GM19328 (cell line): ENCODE measurements at regions not wholly inside any gene's neighbourhood (a gene's known extent, or its start where the extent isn't known, plus 50 kb on each side); places are given as distances from the start of the nearest gene placed in this dataset.
"Not testable (repeated sequence)": the region's sequence is repeated elsewhere in the genome, so short reads cannot be mapped to it uniquely, and the experiment has no call there.

Experiments
- ATAC-seq: cut with Tn5 transposase; IDR thresholded peaks from one replicate; pipeline ENCODE4 v1.9.1; 2021; ENCODE audit warnings: mild to moderate bottlenecking, moderate library complexity; ENCODE audit not compliant: unreplicated experiment

GRCh38 chr3:147160984-147161383 is 245.4 kb downstream of the ZIC4 start:
- ATAC-seq = no peak

- ATAC-seq = no peak
These were observed 247.2 kb downstream of the ZIC4 start for GRCh38 chr3:147159141-147159540.

- ATAC-seq = no peak
These were observed 248.7 kb downstream of the ZIC4 start for GRCh38 chr3:147157631-147158030.

- not testable (repeated sequence) for ATAC-seq
These were observed 251.4 kb downstream of the ZIC4 start for GRCh38 chr3:147154988-147155387.

- no peak for ATAC-seq
These were observed 252.4 kb downstream of the ZIC4 start for GRCh38 chr3:147153830-147154539.

GRCh38 chr3:147152476-147152875 is 253.9 kb downstream of the ZIC4 start:
- no peak for ATAC-seq

GRCh38 chr3:147141516-147142288 is 264.6 kb downstream of the ZIC4 start:
- ATAC-seq = no peak

- ATAC-seq = no peak
These were observed 267.0 kb downstream of the ZIC4 start for GRCh38 chr3:147139341-147139740.

- ATAC-seq = no peak
These were observed 274.2 kb downstream of the ZIC4 start for GRCh38 chr3:147132168-147132567.

- no peak for ATAC-seq
These were observed 275.9 kb downstream of the ZIC4 start for GRCh38 chr3:147130461-147130860.

GRCh38 chr3:147129665-147130064 is 276.7 kb downstream of the ZIC4 start:
- no peak for ATAC-seq

GRCh38 chr3:147122350-147122749 is 284.0 kb downstream of the ZIC4 start:
- no peak for ATAC-seq

GRCh38 chr3:147119989-147120388 is 286.4 kb downstream of the ZIC4 start:
- no peak for ATAC-seq

- no peak for ATAC-seq
These were observed 287.0 kb downstream of the ZIC4 start for GRCh38 chr3:147119346-147119745.

- no peak for ATAC-seq
These were observed 287.7 kb downstream of the ZIC4 start for GRCh38 chr3:147118611-147119010.

GRCh38 chr3:147117631-147118030 is 288.7 kb downstream of the ZIC4 start:
- ATAC-seq = no peak

GRCh38 chr3:147113293-147114044 is 292.9 kb downstream of the ZIC4 start:
- no peak for ATAC-seq

- ATAC-seq = no peak
These were observed 307.3 kb downstream of the ZIC4 start for GRCh38 chr3:147099076-147099475.

GRCh38 chr3:147090461-147090860 is 315.9 kb downstream of the ZIC4 start:
- no peak for ATAC-seq

- ATAC-seq = no peak
These were observed 317.1 kb downstream of the ZIC4 start for GRCh38 chr3:147089286-147089685.

GRCh38 chr3:147059500-147059899 is 346.8 kb downstream of the ZIC4 start:
- ATAC-seq = not testable (repeated sequence)

- no peak for ATAC-seq
These were observed 356.5 kb downstream of the ZIC4 start for GRCh38 chr3:147049821-147050220.
